Stimulated activated CD4-positive, alpha-beta T cell treated with anti-CD3 and anti-CD28 coated beads, TNF-alpha, amount 100 ng/mL, for 1 hour (primary cell): ENCODE measurements at regions not wholly inside any gene's neighbourhood (a gene's known extent, or its start where the extent isn't known, plus 50 kb on each side); places are given as distances from the start of the nearest gene placed in this dataset.
"Not testable (repeated sequence)": the region's sequence is repeated elsewhere in the genome, so short reads cannot be mapped to it uniquely, and the experiment has no call there.

ENCODE experiments used
- DNase-seq, 3 donors: peaks; one replicate each; pipeline ENCODE4 v3.0.0-alpha.2; 2020; ENCODE audit warnings: low read depth in 3 of 3, low spot score in 1 of 3

- DNase-seq = no peak
These were observed 1395.9 kb downstream of the BRD1 start for GRCh38 chr22:48431536-48432315.

GRCh38 chr22:48431014-48431413 lies 1396.7 kb downstream of the BRD1 start:
- DNase-seq = no peak

GRCh38 chr22:48429446-48430020 lies 1398.1 kb downstream of the BRD1 start:
- no peak for DNase-seq

- no peak for DNase-seq
These were observed 1398.9 kb downstream of the BRD1 start for GRCh38 chr22:48428631-48429371.

- DNase-seq = no peak
These were observed 1399.9 kb downstream of the BRD1 start for GRCh38 chr22:48427731-48428211.

- DNase-seq = no peak
These were observed 1401.0 kb downstream of the BRD1 start for GRCh38 chr22:48426466-48427380.

- no peak for DNase-seq
These were observed 1402.0 kb downstream of the BRD1 start for GRCh38 chr22:48425641-48426040.

- DNase-seq = no peak
These were observed 1402.6 kb downstream of the BRD1 start for GRCh38 chr22:48425091-48425506.

- no peak for DNase-seq
These were observed 1403.0 kb downstream of the BRD1 start for GRCh38 chr22:48424661-48425060.

GRCh38 chr22:48424201-48424627 lies 1403.5 kb downstream of the BRD1 start:
- DNase-seq = no peak

GRCh38 chr22:48423481-48423911 lies 1404.2 kb downstream of the BRD1 start:
- no peak for DNase-seq

- no peak for DNase-seq
These were observed 1404.7 kb downstream of the BRD1 start for GRCh38 chr22:48422900-48423480.

- no peak for DNase-seq
These were observed 1408.8 kb downstream of the BRD1 start for GRCh38 chr22:48418831-48419230.

GRCh38 chr22:48417225-48418070 lies 1410.2 kb downstream of the BRD1 start:
- DNase-seq = no peak

- DNase-seq = no peak
These were observed 1411.1 kb downstream of the BRD1 start for GRCh38 chr22:48416396-48417224.

GRCh38 chr22:48415520-48415919 lies 1412.2 kb downstream of the BRD1 start:
- no peak for DNase-seq

GRCh38 chr22:48414651-48415050 lies 1413.0 kb downstream of the BRD1 start:
- DNase-seq = no peak

- DNase-seq = not testable (repeated sequence)
These were observed 1414.7 kb downstream of the BRD1 start for GRCh38 chr22:48412931-48413330.

GRCh38 chr22:48410536-48410935 lies 1417.1 kb downstream of the BRD1 start:
- DNase-seq = no peak
